CD4-positive, CD25-positive, alpha-beta regulatory T cell (primary cell): ENCODE measurements at regions not wholly inside any gene's neighbourhood (a gene's known extent, or its start where the extent isn't known, plus 50 kb on each side); places are given as distances from the start of the nearest gene placed in this dataset.

ENCODE experiments used
- ATAC-seq, 2 donors: fragments of 150-1000 bp; cut with Tn5 transposase; one replicate each; pipeline ENCODE4 v1.10.0; 2021; ENCODE audit warnings: low read depth in 2 of 2, moderate number of reproducible peaks in 2 of 2, moderate library complexity in 1 of 2
- DNase-seq, 3 donors: peaks; one replicate each; pipeline versions ENCODE4 v3.0.0 to v3.0.0-alpha.2; 2012 to 2022; ENCODE audit warnings: mixed read lengths in 1 of 3
- H3K27ac ChIP-seq: one replicate; pipeline ENCODE4 v1.7.0; 2013; ENCODE audit warnings: mild to moderate bottlenecking, low read length; ENCODE audit not compliant: insufficient read depth, poor library complexity, severe bottlenecking
- H3K27me3 ChIP-seq: one replicate; pipeline ENCODE4 v1.7.0; 2013; ENCODE audit warnings: low read length; ENCODE audit not compliant: control insufficient read depth, insufficient read depth
- H3K36me3 ChIP-seq: one replicate; pipeline ENCODE4 v1.7.0; 2013; ENCODE audit warnings: mild to moderate bottlenecking, low read length, moderate library complexity; ENCODE audit not compliant: control insufficient read depth, insufficient read depth
- H3K4me1 ChIP-seq: 2 replicates; pipeline ENCODE4 v1.7.0; 2013; ENCODE audit warnings: mild to moderate bottlenecking, low read length; ENCODE audit not compliant: insufficient read depth, control insufficient read depth, poor library complexity, severe bottlenecking
- H3K4me3 ChIP-seq: one replicate; pipeline ENCODE4 v1.7.0; 2013; ENCODE audit warnings: low read depth, mild to moderate bottlenecking, low read length, moderate library complexity
- H3K9me3 ChIP-seq, 2 experiments: 1 replicate in 1 of 2; 2 replicates in 1 of 2; pipeline ENCODE4 v1.7.0; 2013; ENCODE audit warnings: low read length in 2 of 2, mild to moderate bottlenecking in 1 of 2, moderate library complexity in 1 of 2; ENCODE audit not compliant: control insufficient read depth in 2 of 2
- H3K27ac Mint-ChIP-seq, 3 donors: one replicate each; pipeline ENCODE4 v1.8.0; 2020 to 2022; ENCODE audit warnings: mild to moderate bottlenecking in 3 of 3, mixed read lengths in 3 of 3, moderate library complexity in 2 of 3
- H3K27me3 Mint-ChIP-seq: one replicate; pipeline ENCODE4 v1.8.0; 2022; ENCODE audit warnings: mild to moderate bottlenecking, mixed read lengths
- H3K36me3 Mint-ChIP-seq: one replicate; pipeline ENCODE4 v1.8.0; 2020; ENCODE audit warnings: mixed read lengths
- H3K4me1 Mint-ChIP-seq, 4 donors: one replicate each; pipeline ENCODE4 v1.8.0; 2020 to 2022; ENCODE audit warnings: mixed read lengths in 4 of 4, mild to moderate bottlenecking in 1 of 4
- H3K4me3 Mint-ChIP-seq, 4 donors: one replicate each; pipeline ENCODE4 v1.8.0; 2020 to 2022; ENCODE audit warnings: mild to moderate bottlenecking in 4 of 4, mixed read lengths in 4 of 4, moderate library complexity in 3 of 4
- H3K9me3 Mint-ChIP-seq, 7 donors: one replicate each; pipeline ENCODE4 v1.8.0; 2020 to 2022; ENCODE audit warnings: mixed read lengths in 7 of 7, mild to moderate bottlenecking in 3 of 7, moderate library complexity in 2 of 7

DNA sequence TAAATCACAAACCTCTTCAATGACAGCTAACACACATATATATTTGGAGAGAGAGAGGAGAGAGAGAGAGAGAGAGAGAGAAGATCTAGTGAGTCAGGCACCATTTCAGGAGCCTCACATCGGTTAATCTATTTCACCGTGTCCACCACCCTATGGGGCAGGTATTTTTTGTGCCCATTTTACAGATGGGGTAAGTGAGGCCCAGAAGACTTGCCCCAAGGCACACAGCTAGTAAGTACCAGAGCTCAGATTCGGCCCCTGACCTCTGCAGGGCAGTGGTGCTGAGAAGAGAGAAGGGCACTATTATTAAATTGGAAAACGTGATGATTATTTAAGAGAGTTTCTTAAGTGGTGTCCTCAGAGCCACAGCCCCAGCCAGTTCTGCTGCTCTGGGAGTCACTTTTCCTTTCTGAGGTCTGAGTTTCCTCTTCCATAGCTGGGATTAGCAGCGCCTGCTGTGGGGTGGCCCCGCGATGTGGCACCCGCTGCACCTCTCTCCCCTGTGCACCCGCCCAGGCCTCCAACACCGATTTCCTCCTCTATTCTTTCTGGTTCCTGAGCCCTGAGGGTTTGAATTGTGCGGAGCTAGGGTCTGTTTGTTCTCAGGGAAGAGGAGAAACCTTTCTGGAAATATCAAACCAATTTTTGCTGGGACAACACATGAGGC is 303.9 kb downstream of the IRF8 start:
- Histone ChIP-seq H3K36me3 (no peaks in the 10 kb centered on the region), H3K4me1 (no peaks in the 10 kb centered on the region), H3K4me3 (no peak overlapping the region), H3K27ac (no peak overlapping the region), H3K9me3 (no peaks in the 10 kb centered on the region), H3K27me3 (peaks cover 3% of the 10 kb centered on the region)
- no peaks in the 10 kb centered on the region for H3K4me1 Mint-ChIP-seq
- peaks cover 0 to 4% (median 0%) of the 10 kb centered on the region in 7 donors for H3K9me3 Mint-ChIP-seq
- no peak overlapping the region for H3K4me3 Mint-ChIP-seq
- H3K27ac Mint-ChIP-seq: no peak overlapping the region
- H3K36me3 Mint-ChIP-seq: no peaks in the 10 kb centered on the region
- H3K27me3 Mint-ChIP-seq: peaks cover 21% of the 10 kb centered on the region
- ATAC-seq: no peak
- DNase-seq: no peak

GRCh38 chr16:86203557-86204275 is 304.8 kb downstream of the IRF8 start:
- H3K27me3 Mint-ChIP-seq: peaks cover 14% of the 10 kb centered on the region
- H3K4me1 ChIP-seq: no peaks in the 10 kb centered on the region
- ATAC-seq (no peak), DNase-seq (no peak)
- no peak overlapping the region for H3K27ac ChIP-seq
- H3K27me3 ChIP-seq: peaks cover 3% of the 10 kb centered on the region
- H3K4me3 ChIP-seq: no peak overlapping the region
- no peak overlapping the region for H3K27ac Mint-ChIP-seq
- H3K36me3 ChIP-seq: no peaks in the 10 kb centered on the region
- H3K9me3 Mint-ChIP-seq: peaks cover 0 to 4% (median 0%) of the 10 kb centered on the region in 7 donors
- no peaks in the 10 kb centered on the region for H3K36me3 Mint-ChIP-seq
- H3K4me1 Mint-ChIP-seq: no peaks in the 10 kb centered on the region
- H3K4me3 Mint-ChIP-seq: no peak overlapping the region
- H3K9me3 ChIP-seq: no peaks in the 10 kb centered on the region

GRCh38 chr16:86205521-86206245 is 304.6 kb upstream of the FOXF1 start:
- no peak overlapping the region for H3K27ac Mint-ChIP-seq
- H3K4me3 Mint-ChIP-seq: no peak overlapping the region
- Histone ChIP-seq H3K9me3 (no peaks in the 10 kb centered on the region), H3K36me3 (no peaks in the 10 kb centered on the region), H3K4me3 (no peak overlapping the region), H3K27me3 (no peaks in the 10 kb centered on the region), H3K4me1 (no peaks in the 10 kb centered on the region), H3K27ac (no peak overlapping the region)
- ATAC-seq: no peak
- no peaks in the 10 kb centered on the region for H3K4me1 Mint-ChIP-seq
- H3K9me3 Mint-ChIP-seq: peaks cover 0 to 4% (median 0%) of the 10 kb centered on the region in 7 donors
- DNase-seq: no peak
- no peaks in the 10 kb centered on the region for H3K36me3 Mint-ChIP-seq
- H3K27me3 Mint-ChIP-seq: no peaks in the 10 kb centered on the region

GRCh38 chr16:86207350-86207749 is 303.0 kb upstream of the FOXF1 start:
- no peak overlapping the region for H3K27ac Mint-ChIP-seq
- no peak for DNase-seq
- H3K36me3 ChIP-seq: no peaks in the 10 kb centered on the region
- no peak overlapping the region for H3K27ac ChIP-seq
- H3K9me3 Mint-ChIP-seq: peaks cover 0 to 5% (median 0%) of the 10 kb centered on the region in 7 donors
- no peaks in the 10 kb centered on the region for H3K9me3 ChIP-seq
- no peaks in the 10 kb centered on the region for H3K36me3 Mint-ChIP-seq
- H3K27me3 Mint-ChIP-seq: no peaks in the 10 kb centered on the region
- ATAC-seq: no peak
- H3K4me1 Mint-ChIP-seq: no peaks in the 10 kb centered on the region
- H3K4me3 ChIP-seq: no peak overlapping the region
- no peaks in the 10 kb centered on the region for H3K27me3 ChIP-seq
- no peak overlapping the region for H3K4me3 Mint-ChIP-seq
- H3K4me1 ChIP-seq: no peaks in the 10 kb centered on the region

DNA sequence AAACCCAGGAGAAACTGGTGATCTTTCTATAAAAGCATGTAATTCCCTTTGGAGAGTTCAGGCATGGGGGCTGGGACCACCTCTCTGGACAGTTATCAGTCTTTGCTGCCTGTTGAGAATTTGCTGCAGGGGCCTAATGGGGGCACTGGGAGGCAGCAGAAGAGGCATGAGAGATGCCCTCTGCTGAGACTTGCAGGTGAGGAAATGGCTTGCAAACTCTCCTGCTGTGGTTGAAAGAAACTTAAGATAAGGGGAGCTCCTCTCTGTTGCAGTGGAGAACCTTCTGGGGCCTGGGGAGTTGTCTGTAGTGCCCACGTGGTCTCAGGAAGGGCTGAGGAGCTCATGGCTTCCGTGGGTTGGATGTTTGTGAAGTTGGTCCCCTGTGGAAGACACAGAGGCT is 301.1 kb upstream of the FOXF1 start:
- no peak overlapping the region for H3K4me3 Mint-ChIP-seq
- H3K36me3 Mint-ChIP-seq: no peaks in the 10 kb centered on the region
- Histone ChIP-seq H3K27me3 (no peaks in the 10 kb centered on the region), H3K27ac (no peak overlapping the region), H3K4me1 (no peaks in the 10 kb centered on the region), H3K4me3 (no peak overlapping the region), H3K9me3 (no peaks in the 10 kb centered on the region), H3K36me3 (no peaks in the 10 kb centered on the region)
- no peak for ATAC-seq
- peaks cover 0 to 8% (median 2%) of the 10 kb centered on the region in 7 donors for H3K9me3 Mint-ChIP-seq
- no peaks in the 10 kb centered on the region for H3K27me3 Mint-ChIP-seq
- no peak overlapping the region for H3K27ac Mint-ChIP-seq
- no peaks in the 10 kb centered on the region for H3K4me1 Mint-ChIP-seq
- DNase-seq: no peak

DNA sequence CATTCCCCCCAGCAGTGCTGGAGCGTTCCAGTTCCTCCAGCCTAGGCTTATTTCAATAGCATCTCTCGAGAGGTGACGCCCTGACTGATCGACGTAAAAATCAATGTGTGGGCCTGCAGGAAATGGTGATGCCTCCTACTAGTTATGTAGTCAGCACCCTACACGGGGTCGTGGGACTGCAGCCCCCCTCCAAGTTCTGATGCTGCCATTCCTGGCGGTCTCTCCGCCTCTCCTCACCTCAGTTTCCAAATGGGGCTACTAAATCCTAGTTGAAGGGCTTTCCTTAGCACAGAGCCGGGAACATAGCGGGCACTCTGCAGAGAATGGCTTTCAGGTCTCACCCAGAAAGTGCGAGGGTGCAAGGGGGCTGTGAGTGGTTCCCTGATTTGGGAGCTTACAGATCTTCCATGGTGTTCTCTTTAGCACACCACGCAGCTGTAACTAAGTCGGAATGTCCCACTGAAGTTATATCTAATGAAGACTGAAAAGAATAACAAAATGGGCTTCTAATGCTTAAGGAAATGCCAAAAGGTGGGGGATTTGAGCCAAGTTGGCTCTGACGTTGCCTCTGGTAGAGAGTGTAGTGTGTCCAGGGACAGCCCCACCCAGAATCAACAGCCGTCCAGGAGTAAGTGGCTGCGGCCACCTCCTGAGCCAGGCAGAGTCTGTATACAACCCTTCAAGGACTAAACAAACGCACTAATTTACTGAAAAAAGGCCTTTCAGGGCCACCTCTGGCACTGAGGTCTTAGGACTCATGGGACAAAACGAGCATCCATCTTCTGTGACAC is 299.7 kb upstream of the FOXF1 start:
- H3K36me3 Mint-ChIP-seq: no peaks in the 10 kb centered on the region
- Histone ChIP-seq H3K9me3 (no peaks in the 10 kb centered on the region), H3K4me1 (no peaks in the 10 kb centered on the region), H3K27ac (no peak overlapping the region), H3K36me3 (no peaks in the 10 kb centered on the region), H3K27me3 (no peaks in the 10 kb centered on the region), H3K4me3 (no peak overlapping the region)
- ATAC-seq: no peak
- no peak overlapping the region for H3K27ac Mint-ChIP-seq
- no peaks in the 10 kb centered on the region for H3K27me3 Mint-ChIP-seq
- no peak overlapping the region for H3K4me3 Mint-ChIP-seq
- no peak for DNase-seq
- H3K9me3 Mint-ChIP-seq: peaks cover 0 to 8% (median 2%) of the 10 kb centered on the region in 7 donors
- H3K4me1 Mint-ChIP-seq: no peaks in the 10 kb centered on the region

- Histone ChIP-seq H3K27ac (no peak overlapping the region), H3K27me3 (no peaks in the 10 kb centered on the region), H3K4me3 (no peak overlapping the region), H3K4me1 (no peaks in the 10 kb centered on the region), H3K36me3 (no peaks in the 10 kb centered on the region), H3K9me3 (no peaks in the 10 kb centered on the region)
- ATAC-seq (no peak), DNase-seq (no peak)
- no peaks in the 10 kb centered on the region for H3K27me3 Mint-ChIP-seq
- peaks cover 0 to 8% (median 2%) of the 10 kb centered on the region in 7 donors for H3K9me3 Mint-ChIP-seq
- H3K36me3 Mint-ChIP-seq: no peaks in the 10 kb centered on the region
- no peak overlapping the region for H3K4me3 Mint-ChIP-seq
- H3K27ac Mint-ChIP-seq: no peak overlapping the region
- H3K4me1 Mint-ChIP-seq: no peaks in the 10 kb centered on the region
These were observed 299.1 kb upstream of the FOXF1 start for GRCh38 chr16:86211265-86211664.
